HG02943 (cell line): ENCODE measurements at regions not wholly inside any gene's neighbourhood (a gene's known extent, or its start where the extent isn't known, plus 50 kb on each side); places are given as distances from the start of the nearest gene placed in this dataset.

ENCODE experiments used
- ATAC-seq: cut with Tn5 transposase; IDR thresholded peaks from one replicate; pipeline ENCODE4 v1.9.1; 2021; ENCODE audit warnings: mild to moderate bottlenecking, low read depth, moderate library complexity; ENCODE audit not compliant: unreplicated experiment

- no peak for ATAC-seq
These were observed 540.2 kb upstream of the TENM3 start for GRCh38 chr4:181702864-181703495.

DNA sequence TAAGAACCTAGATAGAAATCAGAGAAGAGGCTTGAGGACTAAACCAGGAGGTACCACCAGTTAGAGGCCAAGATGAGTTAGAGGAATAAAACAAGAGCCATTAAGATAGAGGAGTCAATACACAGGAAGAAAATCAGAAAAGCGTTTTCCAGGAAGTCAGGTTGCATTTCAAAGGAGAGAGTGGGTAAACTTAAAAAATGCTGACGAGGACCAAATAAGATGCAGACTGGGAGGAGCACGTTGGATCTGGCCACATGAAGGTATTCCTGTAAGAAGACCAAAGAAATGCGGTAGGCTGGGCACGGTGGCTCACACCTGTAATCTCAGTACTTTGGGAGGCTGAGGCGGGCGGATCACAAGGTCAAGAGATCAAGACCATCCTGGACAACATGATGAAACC is 533.1 kb upstream of the TENM3 start:
- no peak for ATAC-seq

DNA sequence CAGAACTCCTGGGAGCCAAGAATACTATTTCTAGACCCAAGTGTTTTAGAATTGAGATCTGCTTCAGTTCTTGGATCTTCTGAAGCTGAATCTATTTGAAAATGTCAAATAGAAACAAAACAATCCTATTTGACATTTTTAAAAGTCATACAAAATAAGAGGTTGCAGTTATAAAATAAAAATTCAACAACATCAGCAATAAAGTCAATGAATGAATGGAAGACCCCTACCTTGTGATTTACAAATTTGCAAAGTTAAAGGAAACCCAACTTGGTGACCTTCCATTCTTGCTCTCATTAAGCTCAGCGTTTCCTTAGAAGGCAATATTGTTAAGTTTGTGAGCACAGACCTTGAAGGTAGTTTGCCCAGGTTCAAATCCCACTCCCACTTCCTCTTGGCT is 531.8 kb upstream of the TENM3 start:
- ATAC-seq = no peak

DNA sequence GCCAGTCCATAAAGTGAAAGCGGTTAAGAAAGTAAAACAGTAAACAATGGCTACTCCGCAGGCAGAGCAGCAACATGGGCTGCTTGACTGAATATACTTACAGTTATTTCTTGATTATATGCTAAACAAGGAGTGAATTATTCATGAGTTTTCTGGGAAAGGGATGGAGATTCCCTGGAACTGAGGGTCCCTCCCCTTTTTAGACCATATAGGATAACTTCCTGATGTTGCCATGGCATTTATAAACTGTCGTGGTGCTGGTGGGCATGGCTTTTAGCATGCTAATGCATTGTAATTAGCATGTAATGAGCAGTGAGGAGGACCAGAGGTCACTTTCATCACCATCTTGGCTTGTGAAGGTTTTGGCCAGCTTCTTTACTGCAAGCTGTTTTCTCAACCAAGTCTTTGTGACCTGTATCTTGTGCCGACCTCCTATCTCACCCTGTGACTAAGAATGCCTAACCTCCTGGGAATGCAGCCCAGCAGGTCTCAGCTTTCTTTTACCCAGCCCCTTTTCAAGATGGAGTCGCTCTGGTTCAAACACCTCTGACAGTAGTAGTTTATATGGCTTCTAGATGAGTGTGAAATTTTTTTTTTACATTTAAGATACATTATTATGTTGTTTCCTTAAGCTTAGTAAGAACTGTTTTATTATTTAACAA is 514.8 kb upstream of the TENM3 start:
- no peak for ATAC-seq

GRCh38 chr4:181731900-181732299 is 511.3 kb upstream of the TENM3 start:
- no peak for ATAC-seq

DNA sequence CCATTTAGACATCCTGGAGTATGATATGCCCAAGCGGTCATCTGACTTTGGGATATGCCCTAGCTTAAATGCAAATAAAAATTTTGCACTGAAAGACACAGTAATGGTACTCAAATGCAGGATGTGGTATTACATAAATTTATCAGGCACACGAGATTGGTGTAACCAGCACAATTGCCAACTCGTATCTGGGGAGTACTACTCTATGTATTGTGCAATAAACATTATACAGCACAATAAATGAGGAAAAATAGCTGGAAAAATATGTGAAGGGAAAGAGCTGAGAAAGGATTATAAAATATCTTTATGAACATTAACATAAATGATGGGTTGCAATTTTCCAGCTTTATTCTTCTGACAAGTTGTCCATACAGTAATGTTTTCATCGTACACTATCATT is 505.5 kb upstream of the TENM3 start:
- no peak for ATAC-seq

DNA sequence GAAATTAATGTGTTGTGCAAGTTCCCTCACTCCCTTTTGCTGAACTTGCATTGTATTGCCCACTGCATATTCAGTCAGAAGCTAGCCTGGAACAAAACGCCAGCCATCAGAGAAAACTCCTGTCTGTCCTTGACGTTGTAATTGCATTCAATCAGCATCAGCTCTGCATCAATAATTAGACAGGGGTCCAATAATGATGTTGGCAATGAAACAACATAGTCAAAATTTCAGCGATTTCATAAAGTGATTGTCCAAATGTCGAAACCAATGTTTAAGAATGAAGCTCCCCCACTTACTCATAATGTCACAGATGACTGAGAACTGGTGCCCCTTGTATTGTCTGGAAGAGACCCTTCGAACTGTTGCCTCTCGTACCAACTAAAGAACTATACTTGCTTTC is 504.2 kb upstream of the TENM3 start:
- no peak for ATAC-seq

DNA sequence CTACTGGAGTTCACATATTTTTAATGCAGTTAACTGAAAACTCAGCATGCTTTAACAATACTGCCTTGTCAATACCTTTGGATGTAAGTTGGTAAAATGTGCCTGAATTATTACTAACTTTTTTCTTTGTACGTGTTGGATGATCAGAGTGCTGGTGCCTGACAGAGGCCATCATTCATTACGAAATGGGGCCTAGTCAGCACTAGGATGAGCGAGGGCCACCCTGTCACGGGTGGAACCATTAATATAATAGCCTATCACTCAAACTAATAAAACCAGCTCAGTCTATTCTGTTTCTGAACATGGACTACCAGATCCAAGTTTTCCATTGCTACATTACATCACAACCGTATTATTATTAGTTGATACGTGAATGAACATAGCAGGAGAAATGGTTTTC is 501.7 kb upstream of the TENM3 start:
- no peak for ATAC-seq

DNA sequence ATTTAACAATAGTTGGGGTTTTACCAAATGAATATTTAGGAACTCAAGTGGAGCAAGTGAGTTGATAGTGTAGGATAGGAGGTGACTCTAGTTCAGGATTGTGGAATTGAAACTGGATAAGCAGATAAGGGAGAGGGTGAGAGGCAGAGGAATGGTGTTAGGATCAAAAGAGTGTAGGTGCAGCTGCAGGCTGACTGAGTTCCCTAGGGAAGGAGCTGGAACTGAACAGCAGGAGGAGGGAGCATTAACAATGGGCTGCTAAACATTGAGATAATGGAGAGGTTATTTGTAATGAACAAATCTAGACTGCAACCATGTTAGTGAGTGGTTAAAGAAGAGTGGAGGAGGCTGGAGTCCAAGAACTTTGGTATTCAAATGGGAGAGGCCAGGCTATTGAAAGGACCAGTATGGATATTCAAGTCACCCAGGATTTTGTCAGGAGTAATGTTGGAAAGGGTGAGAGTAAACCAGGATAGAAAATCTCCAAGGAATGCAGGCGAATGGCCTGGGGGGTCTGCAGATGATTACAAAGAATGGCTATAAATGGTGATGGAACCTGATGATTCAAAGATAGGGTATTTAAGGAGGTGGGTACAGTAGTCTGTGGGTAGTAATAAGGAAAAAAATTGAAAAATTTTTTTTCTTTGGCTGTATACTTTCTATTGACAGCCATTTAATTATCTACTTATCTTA is 497.1 kb upstream of the TENM3 start:
- no peak for ATAC-seq

- ATAC-seq = no peak
These were observed 494.6 kb upstream of the TENM3 start for GRCh38 chr4:181748581-181748980.

DNA sequence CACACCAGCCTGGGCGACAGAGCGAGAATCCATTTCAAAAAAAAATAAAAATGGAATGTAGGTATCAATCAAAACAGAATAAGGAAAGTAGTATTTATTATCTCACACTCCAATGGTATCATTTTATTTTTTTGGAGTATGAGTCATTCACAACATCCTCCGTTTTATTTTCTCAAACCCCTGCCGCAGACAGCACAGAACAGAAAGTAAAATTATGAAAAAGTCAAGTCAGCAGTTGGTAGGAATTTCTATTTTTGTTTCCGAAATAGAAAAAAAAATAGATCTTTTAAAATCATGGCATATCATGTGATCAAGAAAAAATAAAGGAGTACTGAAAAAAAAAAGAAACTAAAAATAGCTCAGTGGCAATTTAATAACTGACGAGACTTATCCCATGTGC is 490.7 kb upstream of the TENM3 start:
- ATAC-seq = no peak

DNA sequence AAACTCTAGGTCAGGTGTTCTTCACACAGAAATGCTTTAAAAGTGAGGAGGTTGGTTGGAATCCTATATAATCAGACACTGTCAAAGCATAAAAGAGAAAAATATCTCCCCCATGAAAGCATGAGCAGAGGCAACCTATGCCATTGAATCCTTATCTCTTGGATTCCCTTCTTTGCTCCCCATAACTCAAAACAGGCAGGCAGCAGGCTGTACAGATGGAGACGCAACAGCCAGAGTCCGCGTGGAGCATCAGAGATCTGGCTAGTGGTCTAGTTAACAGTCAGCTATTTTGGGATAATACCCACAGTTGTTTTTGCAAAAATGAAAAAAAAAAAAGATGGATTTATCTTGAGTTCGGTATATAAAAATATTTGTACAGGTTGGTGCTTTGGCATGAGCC is 490.0 kb upstream of the TENM3 start:
- no peak for ATAC-seq

DNA sequence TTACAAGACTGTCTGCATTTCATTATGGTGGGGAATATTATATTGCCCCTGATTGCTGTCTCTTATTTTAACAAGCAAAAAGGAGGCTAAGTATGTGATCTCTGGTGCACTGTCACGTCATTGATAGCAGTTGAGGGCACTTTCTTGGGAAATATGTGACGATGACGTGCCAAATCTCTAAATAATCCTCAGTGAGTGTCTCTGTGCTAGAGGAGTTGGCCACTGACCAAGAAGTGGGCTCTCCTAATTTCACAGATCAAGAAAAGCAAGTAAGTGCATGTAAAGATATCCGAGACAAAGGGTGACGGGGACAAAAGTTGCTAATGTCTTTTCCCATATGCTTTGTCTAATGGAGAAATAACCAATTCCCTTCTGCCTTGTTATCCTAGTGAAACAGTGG is 487.4 kb upstream of the TENM3 start:
- ATAC-seq = no peak

DNA sequence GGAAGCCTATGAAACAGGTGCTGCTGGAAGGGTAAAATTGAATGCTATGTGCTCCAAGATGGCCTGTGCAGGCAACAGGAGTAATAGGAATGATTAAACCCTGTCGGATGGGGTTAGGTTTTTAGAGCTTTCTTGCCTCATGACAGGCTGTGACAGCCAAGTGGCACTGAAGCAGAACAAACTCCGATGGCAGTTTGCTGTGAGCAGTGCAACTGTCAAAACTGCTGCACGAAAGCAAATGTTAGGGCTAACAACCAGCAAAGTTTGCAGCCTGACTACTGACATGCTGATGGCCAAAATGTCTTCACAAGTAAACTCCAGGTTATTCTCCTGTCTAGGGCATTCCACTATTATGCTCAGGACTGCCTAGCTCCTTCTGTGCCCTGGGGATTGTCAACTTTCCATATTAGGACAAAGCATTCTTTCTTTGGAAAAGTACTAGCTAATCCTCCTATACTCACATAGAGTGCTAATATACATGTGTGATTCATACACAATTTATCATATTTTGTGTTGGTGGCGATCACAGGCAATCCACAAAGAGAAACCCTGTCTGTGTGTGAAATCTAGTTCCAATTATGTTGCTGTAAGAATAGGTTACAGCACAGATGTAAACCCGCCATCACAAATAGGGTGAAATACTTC is 486.6 kb upstream of the TENM3 start:
- ATAC-seq = no peak

DNA sequence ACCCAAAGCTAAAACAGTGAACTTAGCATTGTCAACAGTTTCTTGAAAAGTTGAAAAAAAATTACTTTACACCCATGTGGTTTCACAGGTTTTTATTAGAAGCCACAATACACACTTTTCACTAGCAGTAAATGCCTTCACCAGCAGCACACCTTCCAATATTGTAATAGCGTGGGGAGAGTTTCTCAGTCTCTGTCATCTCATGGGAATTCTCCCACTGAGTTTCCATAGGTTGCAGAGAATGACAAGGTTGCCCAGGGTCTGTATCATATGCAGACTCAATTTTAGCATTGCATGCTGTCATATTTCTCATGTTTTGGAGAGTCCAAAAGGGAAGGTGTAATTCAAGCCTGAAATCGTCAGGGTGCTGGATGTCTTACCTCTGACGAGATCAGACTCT is 486.1 kb upstream of the TENM3 start:
- no peak for ATAC-seq

DNA sequence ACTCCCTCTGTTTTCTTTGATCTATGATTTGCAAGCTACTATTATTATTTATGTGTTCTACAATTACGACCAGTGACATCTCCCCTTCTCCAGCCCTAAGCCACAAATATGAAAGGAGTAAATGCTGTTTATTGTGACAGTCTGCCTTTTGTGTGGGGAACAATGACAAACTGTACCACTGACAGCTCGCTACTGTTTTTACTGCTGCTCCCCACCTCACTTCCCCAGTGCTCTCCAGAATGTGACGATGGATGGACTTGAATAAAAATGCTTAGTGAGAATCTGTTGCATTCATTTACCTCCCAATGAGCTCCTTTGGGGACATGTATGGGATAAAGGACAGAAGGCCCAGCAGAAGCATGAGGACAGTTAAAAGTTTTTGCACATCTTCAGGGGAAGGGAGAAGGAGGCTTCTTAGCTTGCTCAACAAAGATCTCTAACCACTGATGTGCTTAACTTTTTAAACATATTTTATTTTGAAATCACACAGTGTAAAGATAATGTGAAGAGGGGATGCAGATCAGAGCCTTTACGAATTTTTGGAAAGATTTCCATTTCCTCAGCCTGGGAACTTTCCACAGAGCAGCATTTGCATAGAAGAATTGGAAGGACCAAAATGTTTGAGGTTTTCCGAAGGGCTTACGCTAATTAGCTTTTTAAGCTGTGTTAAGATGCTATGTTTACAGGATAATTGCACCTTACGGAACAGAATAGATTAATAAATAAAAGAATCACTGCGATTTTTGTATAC is 485.1 kb upstream of the TENM3 start:
- ATAC-seq = no peak

GRCh38 chr4:181760560-181760959 is 482.6 kb upstream of the TENM3 start:
- ATAC-seq = no peak

DNA sequence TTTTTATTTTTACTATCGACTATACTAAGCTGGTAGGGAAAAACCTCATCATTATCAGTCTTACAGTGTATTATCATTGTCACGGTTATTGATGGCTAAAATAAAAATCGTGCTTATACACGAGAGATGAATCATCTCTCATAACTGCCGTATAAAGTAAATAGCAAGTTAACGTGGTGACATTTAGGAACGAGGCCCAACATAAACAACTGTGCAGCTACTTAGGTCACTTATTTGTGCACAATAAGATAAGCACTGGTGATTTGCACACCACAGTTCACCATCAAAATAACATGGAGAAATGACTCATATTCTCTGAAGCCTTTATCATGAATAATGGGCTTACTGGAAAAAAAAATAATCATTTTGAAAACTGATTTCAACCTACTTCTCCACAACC is 482.0 kb upstream of the TENM3 start:
- ATAC-seq = no peak

DNA sequence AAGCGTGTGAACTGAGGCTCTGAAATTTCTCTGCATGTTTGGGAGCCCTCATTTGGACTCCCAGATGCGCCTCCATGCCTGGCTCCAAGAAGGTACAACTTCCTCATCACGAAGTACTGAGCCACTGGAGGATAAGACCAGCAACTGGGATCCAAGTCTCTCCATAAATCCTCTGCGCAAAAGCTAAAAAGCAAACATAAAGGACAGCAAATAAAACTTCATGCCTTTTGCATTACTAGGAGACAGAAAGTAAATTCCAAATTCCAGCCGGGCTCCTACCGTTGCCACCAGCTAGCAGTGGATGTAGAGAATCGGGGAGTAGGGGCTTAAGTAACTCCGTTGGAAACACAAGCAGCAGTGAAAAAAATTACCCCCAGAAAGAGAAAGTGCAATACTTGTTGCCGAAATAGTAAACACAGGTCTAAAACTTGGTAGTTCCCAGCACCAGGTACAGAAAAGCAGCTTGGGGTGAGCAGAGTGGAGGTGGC is 477.1 kb upstream of the TENM3 start:
- ATAC-seq = no peak

DNA sequence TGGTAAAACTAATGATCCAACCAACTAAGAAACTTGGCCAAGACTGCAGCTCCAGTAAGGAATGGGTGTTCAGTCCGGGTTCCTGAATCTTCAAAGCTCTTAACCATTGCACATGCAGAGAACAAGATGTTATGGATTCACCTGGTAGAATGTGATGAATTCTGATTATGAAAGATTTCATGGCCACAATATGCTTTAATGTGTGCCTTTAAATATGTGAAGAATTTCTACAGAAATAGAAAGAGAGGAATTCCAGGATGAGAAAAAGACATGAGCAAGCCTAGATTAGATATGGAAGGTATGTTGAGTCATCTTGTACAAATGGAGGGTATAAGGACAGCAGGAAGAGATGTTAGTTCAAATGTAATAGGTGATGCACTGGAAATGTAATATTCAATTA is 472.2 kb upstream of the TENM3 start:
- ATAC-seq = no peak

DNA sequence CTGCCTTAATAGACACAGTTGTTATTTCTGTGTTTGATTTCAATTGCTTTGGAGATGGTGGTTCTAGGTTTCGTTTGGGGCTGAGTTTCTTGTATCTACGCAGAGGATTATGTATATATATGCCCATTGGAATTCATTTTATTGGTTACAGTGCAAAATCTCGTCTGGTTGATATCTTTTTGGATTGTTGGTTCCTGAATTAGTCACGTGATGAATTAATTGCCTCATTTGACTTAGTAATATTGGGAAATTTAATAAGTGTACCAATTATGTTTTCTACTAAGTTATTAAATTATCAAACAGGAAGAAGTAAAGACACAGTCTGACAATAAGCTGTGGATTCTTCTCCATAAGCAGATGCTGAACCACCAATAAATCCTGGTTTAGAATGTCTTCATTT is 467.9 kb upstream of the TENM3 start:
- no peak for ATAC-seq
